Kidney (tissue), 13 donors: ENCODE measurements at regions not wholly inside any gene's neighbourhood (a gene's known extent, or its start where the extent isn't known, plus 50 kb on each side); places are given as distances from the start of the nearest gene placed in this dataset.

Experiments
- DNase-seq, 5 donors: peaks; one replicate each; pipeline ENCODE4 v3.0.0-alpha.2; 2013 to 2020
- FAIRE-seq: peaks from 2 replicates; lab custom pipeline; 2012; peaks lifted over from hg19 to GRCh38; lab: Jason Lieb, UNC
- H3K27ac ChIP-seq, 2 donors: one replicate each; pipeline ENCODE4 v1.7.0; 2013; ENCODE audit warnings: low read depth in 2 of 2, low read length in 2 of 2, inconsistent platforms in 1 of 2
- H3K27me3 ChIP-seq: one replicate; pipeline ENCODE4 v1.7.1; 2013; ENCODE audit warnings: low read length, inconsistent platforms; ENCODE audit not compliant: control insufficient read depth, insufficient read depth
- H3K36me3 ChIP-seq, 3 donors: one replicate each; pipeline versions ENCODE4 v1.7.0 to v1.7.1; 2013; ENCODE audit warnings: low read length in 3 of 3, control low read depth in 1 of 3, inconsistent platforms in 1 of 3; ENCODE audit not compliant: insufficient read depth in 3 of 3, control insufficient read depth in 2 of 3
- H3K4me1 ChIP-seq, 3 donors: one replicate each; pipeline versions ENCODE4 v1.7.0 to v1.7.1; 2013; ENCODE audit warnings: low read length in 3 of 3, inconsistent platforms in 1 of 3, low read depth in 1 of 3; ENCODE audit not compliant: control insufficient read depth in 2 of 3, insufficient read depth in 2 of 3
- H3K4me3 ChIP-seq, 3 donors: one replicate each; pipeline versions ENCODE4 v1.7.0 to v1.8.1; 2013; ENCODE audit warnings: low read length in 3 of 3, control low read depth in 1 of 3, inconsistent platforms in 1 of 3
- H3K9ac ChIP-seq, 3 donors: one replicate each; pipeline versions ENCODE4 v1.7.0 to v1.7.1; 2013; ENCODE audit warnings: low read length in 3 of 3, control low read depth in 1 of 3, inconsistent platforms in 1 of 3
- H3K9me3 ChIP-seq, 3 donors: one replicate each; pipeline versions ENCODE4 v1.7.0 to v1.7.1; 2013; ENCODE audit warnings: low read length in 3 of 3, control low read depth in 1 of 3, inconsistent platforms in 1 of 3; ENCODE audit not compliant: control insufficient read depth in 2 of 3, insufficient read depth in 1 of 3
- intact Hi-C: fragments of 100-400 bp; cut with DNase I; formaldehyde crosslinking; loops from one replicate; pipeline ENCODE4 v1.11.1; 2022
- TF ChIP-seq, protein P1 (sequence below): IDR thresholded peaks from 3 replicates; pipeline ENCODE4 v1.5.1; 2012; ENCODE audit warnings: mild to moderate bottlenecking, moderate library complexity, borderline replicate concordance; ENCODE audit not compliant: insufficient read depth; ENCODE audit errors: extremely low read depth
- donor health status: control.
- donor health status: control.
- donor health status: control.
- donor health status: control.
- donor health status: control.
- donor health status: DM: yes; HTN: yes; CAD: no.
- donor health status: Normal renal cell carcinoma (clear cell type).

DNA sequence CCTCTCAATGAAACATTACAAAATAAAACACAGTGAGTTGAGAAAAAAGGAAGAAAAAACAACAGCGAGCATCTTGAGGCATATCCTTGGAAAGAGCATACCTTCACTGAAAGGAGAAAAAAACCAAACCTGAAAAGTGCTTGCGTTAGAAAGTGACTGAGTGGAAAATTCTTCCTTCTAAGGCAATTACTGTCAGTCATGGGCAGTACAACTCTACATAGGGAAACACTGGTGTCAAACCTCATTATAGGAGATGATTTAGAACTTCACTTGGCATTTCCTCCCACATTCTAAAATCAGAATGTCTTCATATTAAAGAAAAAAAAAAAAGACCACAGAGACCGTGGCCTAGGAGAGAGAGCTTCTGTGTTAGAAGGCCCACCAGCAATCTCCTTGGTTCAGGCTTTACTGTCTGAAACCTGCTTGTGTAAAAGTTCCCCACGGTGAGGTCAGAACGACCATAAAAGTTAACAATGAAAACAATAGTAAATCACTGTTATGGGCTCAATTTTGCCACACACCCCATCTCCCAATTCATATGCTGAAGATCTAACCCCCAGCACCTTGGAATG, 91.1 kb upstream of the CRY1 start:
- H3K27ac ChIP-seq, result no peak overlapping the region
- TF ChIP-seq, protein P1, sequence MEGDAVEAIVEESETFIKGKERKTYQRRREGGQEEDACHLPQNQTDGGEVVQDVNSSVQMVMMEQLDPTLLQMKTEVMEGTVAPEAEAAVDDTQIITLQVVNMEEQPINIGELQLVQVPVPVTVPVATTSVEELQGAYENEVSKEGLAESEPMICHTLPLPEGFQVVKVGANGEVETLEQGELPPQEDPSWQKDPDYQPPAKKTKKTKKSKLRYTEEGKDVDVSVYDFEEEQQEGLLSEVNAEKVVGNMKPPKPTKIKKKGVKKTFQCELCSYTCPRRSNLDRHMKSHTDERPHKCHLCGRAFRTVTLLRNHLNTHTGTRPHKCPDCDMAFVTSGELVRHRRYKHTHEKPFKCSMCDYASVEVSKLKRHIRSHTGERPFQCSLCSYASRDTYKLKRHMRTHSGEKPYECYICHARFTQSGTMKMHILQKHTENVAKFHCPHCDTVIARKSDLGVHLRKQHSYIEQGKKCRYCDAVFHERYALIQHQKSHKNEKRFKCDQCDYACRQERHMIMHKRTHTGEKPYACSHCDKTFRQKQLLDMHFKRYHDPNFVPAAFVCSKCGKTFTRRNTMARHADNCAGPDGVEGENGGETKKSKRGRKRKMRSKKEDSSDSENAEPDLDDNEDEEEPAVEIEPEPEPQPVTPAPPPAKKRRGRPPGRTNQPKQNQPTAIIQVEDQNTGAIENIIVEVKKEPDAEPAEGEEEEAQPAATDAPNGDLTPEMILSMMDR, result no peak
- DNase-seq (no peak), FAIRE-seq (no peak)
- intact Hi-C loops, result no loop called here
- no peaks in the 10 kb centered on the region for H3K4me1 ChIP-seq
- no peak overlapping the region for H3K9ac ChIP-seq
- no peaks in the 10 kb centered on the region for H3K9me3 ChIP-seq
- no peak overlapping the region for H3K4me3 ChIP-seq
- H3K27me3 ChIP-seq, result no peaks in the 10 kb centered on the region
- no peaks in the 10 kb centered on the region for H3K36me3 ChIP-seq

DNA sequence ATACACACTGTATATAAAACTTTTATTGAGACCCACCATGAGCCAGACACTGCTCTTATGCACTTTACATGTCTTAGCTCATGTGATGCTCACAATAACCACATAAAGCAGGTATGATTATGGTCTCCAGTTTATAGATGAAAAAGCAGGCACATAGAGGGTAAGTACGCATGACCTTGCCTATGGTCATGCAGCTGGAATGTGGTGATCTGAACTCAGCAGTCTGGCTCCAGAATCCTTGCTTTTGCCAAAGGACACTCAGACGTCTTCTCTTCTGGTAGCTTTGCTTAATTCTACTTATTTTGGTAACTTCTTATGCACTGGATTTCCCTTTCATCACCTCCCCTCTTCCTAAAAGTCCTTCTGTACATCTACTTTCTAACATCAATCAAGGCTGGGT, 103.3 kb upstream of the CRY1 start:
- Histone ChIP-seq H3K9ac (no peak overlapping the region), H3K27ac (no peak overlapping the region), H3K4me1 (no peaks in the 10 kb centered on the region), H3K9me3 (no peaks in the 10 kb centered on the region), H3K27me3 (no peaks in the 10 kb centered on the region), H3K4me3 (no peak overlapping the region), H3K36me3 (no peaks in the 10 kb centered on the region)
- TF ChIP-seq, protein P1, result no peak
- no peak for FAIRE-seq
- intact Hi-C loops, result no loop called here
- DNase-seq, result no peak

DNA sequence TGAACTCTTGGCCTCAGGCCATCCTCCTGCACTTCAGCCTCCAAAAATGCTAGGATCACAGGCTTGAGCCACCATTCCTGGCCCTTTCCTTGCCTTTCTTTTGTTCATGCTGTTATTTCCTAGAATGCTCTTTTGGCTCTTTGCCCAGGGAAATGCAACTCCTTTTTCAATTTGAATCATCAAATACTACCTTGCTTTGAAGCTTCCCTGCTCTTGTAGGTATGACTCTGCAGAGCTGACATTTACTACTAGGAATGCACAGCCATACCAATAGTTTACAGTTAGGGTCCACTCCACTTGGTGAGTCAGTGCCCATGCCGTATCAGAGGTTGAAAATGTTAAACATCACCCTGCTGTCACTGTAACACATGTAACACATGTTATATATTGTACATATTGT, 107.0 kb upstream of the CRY1 start:
- no peaks in the 10 kb centered on the region for H3K36me3 ChIP-seq
- FAIRE-seq (no peak), DNase-seq (peak in 1 of 5 donors; percentile 6)
- no peak overlapping the region for H3K4me3 ChIP-seq
- H3K27ac ChIP-seq, result no peak overlapping the region
- intact Hi-C loops, result no loop called here
- H3K4me1 ChIP-seq, result no peaks in the 10 kb centered on the region
- TF ChIP-seq, protein P1, result no peak
- no peaks in the 10 kb centered on the region for H3K27me3 ChIP-seq
- H3K9me3 ChIP-seq, result no peaks in the 10 kb centered on the region
- no peak overlapping the region for H3K9ac ChIP-seq
